ENCODE measurements at regions not wholly inside any gene's neighbourhood (a gene's known extent, or its start where the extent isn't known, plus 50 kb on each side); places are given as distances from the start of the nearest gene placed in this dataset.
"Not testable (repeated sequence)": the region's sequence is repeated elsewhere in the genome, so short reads cannot be mapped to it uniquely, and the experiment has no call there.

DNA sequence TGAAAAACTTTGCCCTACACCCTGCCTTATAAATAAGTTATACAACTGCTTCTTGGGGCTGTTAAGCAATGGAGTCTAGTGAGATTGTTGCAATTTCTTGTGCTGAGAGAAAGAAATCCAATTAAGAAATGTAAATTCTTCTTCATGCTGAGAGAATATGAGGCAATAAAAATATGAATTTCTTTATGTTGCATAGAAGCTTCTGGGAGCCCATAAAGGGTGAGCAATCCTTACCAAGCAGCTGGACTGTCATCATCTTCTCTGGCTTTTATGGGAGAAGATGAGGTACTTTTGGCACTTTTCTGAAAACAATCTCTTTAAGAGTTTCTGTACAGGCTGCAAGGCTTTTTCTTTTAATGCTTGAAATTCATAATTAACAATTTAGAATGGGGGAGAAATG, 204.3 kb downstream of the DMRTA1 start:
- DNase-seq (no peak), ATAC-seq (no peak)
- no peak overlapping the region for H3K4me3 ChIP-seq (ENCODE audit: low read length)
- H3K27ac ChIP-seq (ENCODE audit: low read length) = no peak overlapping the region
- no peaks in the 10 kb centered on the region for H3K4me1 ChIP-seq (ENCODE audit: control insufficient read depth, insufficient read depth, low read length)
- intact Hi-C loops (cut with DNase I) = no loop called here
- no peaks in the 10 kb centered on the region for H3K27me3 ChIP-seq (ENCODE audit: control insufficient read depth, insufficient read depth)
- no peaks in the 10 kb centered on the region for H3K9me3 ChIP-seq (ENCODE audit: control insufficient read depth, low read length)

DNA sequence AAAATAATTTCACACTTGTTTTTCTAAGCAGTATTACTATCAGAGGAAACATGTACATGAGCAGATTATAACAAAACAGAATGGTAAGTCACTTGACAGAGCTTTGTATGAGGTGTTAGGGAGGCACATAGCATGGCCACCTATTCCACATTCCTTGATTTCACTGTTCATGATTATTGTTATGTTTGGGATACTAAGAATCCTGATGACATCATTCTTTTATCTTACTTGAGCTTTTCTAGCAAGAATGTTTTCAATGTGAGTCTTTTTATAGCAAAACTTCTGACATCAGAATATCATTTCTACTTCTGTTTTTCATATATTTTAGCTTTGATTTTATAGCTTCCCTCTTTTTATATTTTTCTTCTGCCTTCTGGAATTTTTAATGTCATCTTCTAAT, 208.2 kb downstream of the DMRTA1 start:
- no peaks in the 10 kb centered on the region for H3K9me3 ChIP-seq (ENCODE audit: control insufficient read depth, low read length)
- intact Hi-C loops (cut with DNase I) = no loop called here
- DNase-seq (no peak), ATAC-seq (no peak)
- H3K4me1 ChIP-seq (ENCODE audit: control insufficient read depth, insufficient read depth, low read length) = no peaks in the 10 kb centered on the region
- H3K4me3 ChIP-seq (ENCODE audit: low read length) = no peak overlapping the region
- H3K27ac ChIP-seq (ENCODE audit: low read length) = no peak overlapping the region
- no peaks in the 10 kb centered on the region for H3K27me3 ChIP-seq (ENCODE audit: control insufficient read depth, insufficient read depth)

DNA sequence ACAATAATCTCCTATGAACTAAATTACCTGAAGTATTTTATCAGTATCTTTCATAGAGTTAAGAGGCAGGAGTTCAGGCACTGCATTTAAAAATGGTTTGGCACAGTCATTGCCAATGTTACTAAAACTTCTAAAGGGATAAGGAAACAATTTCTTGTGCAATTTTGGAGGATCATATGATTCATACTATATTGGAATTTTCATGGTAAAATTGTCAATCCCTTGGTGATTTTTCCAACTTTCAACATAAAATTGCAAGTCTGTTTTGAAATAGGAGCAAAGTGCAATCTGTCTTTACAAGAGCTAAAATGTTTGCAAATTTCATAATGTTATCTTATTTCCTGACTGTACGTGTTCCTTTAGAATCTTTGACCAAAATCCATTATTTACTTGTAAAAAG, 211.1 kb downstream of the DMRTA1 start:
- 38% methylated on average over 1 of the region's 1 CpG for WGBS
- H3K27ac ChIP-seq (ENCODE audit: low read length) = no peak overlapping the region
- intact Hi-C loops (cut with DNase I) = no loop called here

DNA sequence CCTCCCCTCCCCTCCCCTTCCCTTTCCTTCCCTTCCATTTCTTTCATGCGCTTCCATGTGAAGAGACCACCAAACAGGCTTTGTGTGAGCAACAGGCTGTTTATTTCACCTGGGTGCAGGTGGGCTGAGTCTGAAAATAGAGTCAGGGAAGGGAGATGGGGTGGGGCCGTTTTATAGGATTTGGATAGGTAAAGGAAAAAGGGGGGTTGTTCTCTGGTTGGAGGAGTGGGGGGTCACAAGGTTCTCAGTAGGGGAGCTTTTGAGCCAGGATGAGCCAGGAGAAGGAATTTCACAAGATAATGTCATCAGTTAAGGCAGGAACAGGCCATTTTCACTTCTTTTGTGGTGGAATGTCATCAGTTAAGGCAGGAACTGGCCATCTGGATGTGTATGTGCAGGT, 211.9 kb downstream of the DMRTA1 start:
- ATAC-seq; H3K27me3 ChIP-seq (ENCODE audit: control insufficient read depth, insufficient read depth); intact Hi-C loops (cut with DNase I); H3K9me3 ChIP-seq (ENCODE audit: control insufficient read depth, low read length); H3K4me3 ChIP-seq (ENCODE audit: low read length); H3K4me1 ChIP-seq (ENCODE audit: control insufficient read depth, insufficient read depth, low read length); H3K27ac ChIP-seq (ENCODE audit: low read length); DNase-seq: not testable (repeated sequence)
- WGBS = 52% methylated on average over 2 of the region's 2 CpGs

More for the DNA sequence above, 211.1 kb downstream of the DMRTA1 start:
- ATAC-seq = no peak
- Histone ChIP-seq H3K4me1 (ENCODE audit: control insufficient read depth, insufficient read depth, low read length) (no peaks in the 10 kb centered on the region), H3K4me3 (ENCODE audit: low read length) (no peak overlapping the region), H3K27me3 (ENCODE audit: control insufficient read depth, insufficient read depth) (no peaks in the 10 kb centered on the region), H3K9me3 (ENCODE audit: control insufficient read depth, low read length) (no peaks in the 10 kb centered on the region)
- DNase-seq = no peak

DNA sequence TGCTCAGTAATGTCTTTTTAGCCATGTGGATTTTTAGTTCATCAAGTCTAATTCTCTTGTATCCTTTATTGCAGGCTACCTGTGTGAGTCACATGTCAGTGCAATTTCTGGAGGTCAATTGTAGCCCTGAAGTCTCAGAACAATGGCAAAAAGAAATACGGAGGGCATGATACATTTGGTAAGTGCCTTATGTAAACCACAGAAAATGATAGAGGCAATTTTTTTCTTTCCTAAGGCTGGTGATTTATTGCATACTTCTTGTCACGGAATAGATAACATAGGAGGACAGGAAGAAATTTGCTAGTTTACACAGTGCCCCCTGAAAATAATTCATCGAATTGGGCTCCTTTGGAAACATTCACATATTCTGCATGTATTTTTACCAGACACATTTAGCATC, 235.9 kb downstream of the DMRTA1 start:
- Histone ChIP-seq H3K27ac (ENCODE audit: low read length) (no peak overlapping the region), H3K4me1 (ENCODE audit: control insufficient read depth, insufficient read depth, low read length) (no peaks in the 10 kb centered on the region), H3K27me3 (ENCODE audit: control insufficient read depth, insufficient read depth) (no peaks in the 10 kb centered on the region), H3K4me3 (ENCODE audit: low read length) (no peak overlapping the region), H3K9me3 (ENCODE audit: control insufficient read depth, low read length) (no peaks in the 10 kb centered on the region)
- 33% methylated on average over 3 of the region's 3 CpGs for WGBS
- ATAC-seq (no peak), DNase-seq (no peak)
- intact Hi-C loops (cut with DNase I) = no loop called here

DNA sequence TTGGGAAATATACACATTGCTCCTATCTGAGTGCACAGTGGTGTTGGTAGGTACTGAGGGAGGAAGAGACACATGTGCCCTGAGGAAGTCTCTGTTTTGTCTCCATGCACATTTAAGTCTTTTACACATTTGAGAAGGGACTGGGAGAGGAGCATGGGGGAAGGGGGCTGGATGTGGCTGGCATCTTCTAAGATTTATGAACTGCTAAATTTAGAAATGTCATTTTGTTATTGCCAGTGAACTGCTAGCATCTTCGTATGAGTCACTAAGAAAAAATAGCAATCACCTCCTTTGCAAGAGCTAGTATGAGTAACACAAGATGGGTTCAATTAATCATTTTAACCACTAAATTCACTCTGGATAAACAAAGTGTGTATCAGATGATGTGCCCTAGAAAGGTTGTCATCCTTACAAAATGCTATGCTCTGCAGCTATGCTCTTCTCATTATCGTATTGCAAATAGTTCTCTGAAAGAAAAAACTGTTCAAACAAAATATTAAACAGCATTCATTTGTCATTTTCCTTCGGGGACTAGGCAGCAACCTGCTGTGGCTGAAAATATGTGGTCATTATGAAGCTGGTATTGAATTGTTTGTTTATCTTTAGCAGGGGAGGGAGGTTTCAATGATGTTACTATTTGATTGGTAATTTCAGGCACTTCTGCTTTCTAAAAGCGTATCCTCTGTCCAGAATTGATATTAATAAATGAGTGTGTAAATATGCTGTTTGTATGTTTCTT, 236.5 kb downstream of the DMRTA1 start:
- Histone ChIP-seq H3K4me3 (ENCODE audit: low read length) (no peak overlapping the region), H3K9me3 (ENCODE audit: control insufficient read depth, low read length) (no peaks in the 10 kb centered on the region), H3K27me3 (ENCODE audit: control insufficient read depth, insufficient read depth) (no peaks in the 10 kb centered on the region), H3K27ac (ENCODE audit: low read length) (no peak overlapping the region), H3K4me1 (ENCODE audit: control insufficient read depth, insufficient read depth, low read length) (no peaks in the 10 kb centered on the region)
- intact Hi-C loops (cut with DNase I) = no loop called here
- 42% methylated on average over 4 of the region's 4 CpGs for WGBS
- ATAC-seq (no peak), DNase-seq (no peak)

DNA sequence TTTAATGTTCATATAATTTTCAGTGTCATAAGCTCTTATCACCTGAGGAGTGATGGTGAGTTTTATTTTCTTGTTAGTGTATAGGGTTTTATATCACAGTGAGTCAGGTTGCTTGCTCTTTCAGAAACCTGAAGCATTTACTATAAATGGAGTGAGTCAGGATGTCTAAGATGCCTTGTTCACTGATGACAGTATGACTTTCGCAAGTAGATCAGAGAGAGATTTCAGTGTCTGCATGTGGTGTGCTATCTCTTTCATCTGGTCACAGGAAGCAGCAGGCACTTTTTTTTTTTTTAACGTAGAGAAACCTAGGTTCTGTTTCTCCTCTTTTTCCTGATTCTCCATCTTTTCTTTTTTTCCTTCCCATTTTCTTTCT, 237.1 kb downstream of the DMRTA1 start:
- Histone ChIP-seq H3K27me3 (ENCODE audit: control insufficient read depth, insufficient read depth) (no peaks in the 10 kb centered on the region), H3K27ac (ENCODE audit: low read length) (no peak overlapping the region), H3K9me3 (ENCODE audit: control insufficient read depth, low read length) (no peaks in the 10 kb centered on the region), H3K4me3 (ENCODE audit: low read length) (no peak overlapping the region), H3K4me1 (ENCODE audit: control insufficient read depth, insufficient read depth, low read length) (no peaks in the 10 kb centered on the region)
- intact Hi-C loops (cut with DNase I) = no loop called here
- ATAC-seq (no peak), DNase-seq (no peak)
- WGBS = 31% methylated on average over 2 of the region's 2 CpGs

DNA sequence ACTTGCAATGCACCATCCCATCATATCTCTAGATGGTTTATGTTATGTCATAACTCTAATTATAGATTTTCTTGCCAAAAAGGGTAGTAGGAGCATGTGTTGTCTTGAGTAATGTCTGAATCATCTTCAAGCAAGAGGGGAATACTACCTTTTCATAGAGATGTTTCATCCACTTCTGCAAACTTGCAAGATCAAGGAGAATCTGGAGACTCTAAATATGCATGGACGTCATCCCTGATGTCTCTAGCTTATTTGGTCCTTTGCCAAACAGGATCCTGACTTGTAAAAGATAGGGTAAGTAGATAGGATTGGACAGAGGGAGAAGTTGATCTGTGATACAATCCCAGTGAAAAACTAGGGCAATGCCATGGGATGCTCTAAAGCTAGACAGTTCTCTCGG, 246.5 kb downstream of the DMRTA1 start:
- ATAC-seq (no peak), DNase-seq (no peak)
- WGBS = 69% methylated on average over 2 of the region's 2 CpGs
- intact Hi-C loops (cut with DNase I) = no loop called here
- no peaks in the 10 kb centered on the region for H3K27me3 ChIP-seq (ENCODE audit: control insufficient read depth, insufficient read depth)
- H3K4me3 ChIP-seq (ENCODE audit: low read length) = no peak overlapping the region
- no peaks in the 10 kb centered on the region for H3K9me3 ChIP-seq (ENCODE audit: control insufficient read depth, low read length)
- H3K27ac ChIP-seq (ENCODE audit: low read length) = no peak overlapping the region
- H3K4me1 ChIP-seq (ENCODE audit: control insufficient read depth, insufficient read depth, low read length) = no peaks in the 10 kb centered on the region

DNA sequence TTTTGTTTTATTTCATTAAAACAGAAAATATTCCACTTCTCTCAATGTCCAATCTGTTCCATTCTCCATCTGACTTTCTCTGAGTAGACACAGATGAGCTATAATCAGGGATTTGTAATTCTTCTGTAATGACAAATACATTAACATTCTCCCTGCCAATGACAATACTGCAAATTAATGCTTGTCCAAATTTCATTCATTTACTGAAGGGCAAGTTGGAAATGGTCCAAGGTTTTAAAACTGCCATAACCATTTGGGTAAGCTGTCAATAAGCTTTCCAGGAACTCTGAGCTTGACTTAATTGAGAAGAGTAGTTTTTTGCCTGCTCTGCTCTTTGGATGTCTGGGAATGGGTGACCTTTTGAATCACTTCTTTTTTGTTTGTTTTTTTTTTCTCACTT, 253.5 kb downstream of the DMRTA1 start:
- Histone ChIP-seq H3K27me3 (ENCODE audit: control insufficient read depth, insufficient read depth) (no peaks in the 10 kb centered on the region), H3K9me3 (ENCODE audit: control insufficient read depth, low read length) (no peaks in the 10 kb centered on the region), H3K4me1 (ENCODE audit: control insufficient read depth, insufficient read depth, low read length) (no peaks in the 10 kb centered on the region), H3K27ac (ENCODE audit: low read length) (no peak overlapping the region), H3K4me3 (ENCODE audit: low read length) (no peak overlapping the region)
- intact Hi-C loops (cut with DNase I) = no loop called here
- no peak for ATAC-seq
- no peak for DNase-seq

DNA sequence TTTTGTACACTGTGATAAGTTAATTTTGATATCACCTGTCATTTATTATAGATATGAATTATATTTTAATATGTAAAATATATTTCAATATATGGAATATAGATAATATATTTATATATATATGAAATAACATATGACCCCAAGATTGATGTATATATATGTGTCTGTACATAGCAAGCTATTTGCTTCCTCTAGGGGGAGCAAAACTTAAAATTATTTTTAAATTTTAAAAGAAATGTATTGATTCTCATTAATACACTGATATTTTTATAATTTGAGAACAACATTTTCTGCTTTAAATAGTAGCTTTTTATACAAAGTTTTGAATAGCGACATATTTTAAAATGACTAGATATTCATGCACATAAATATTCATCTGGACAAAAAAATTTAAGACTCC, 272.0 kb downstream of the DMRTA1 start:
- Histone ChIP-seq H3K27ac (ENCODE audit: low read length) (no peak overlapping the region), H3K9me3 (ENCODE audit: control insufficient read depth, low read length) (no peaks in the 10 kb centered on the region), H3K4me3 (ENCODE audit: low read length) (no peak overlapping the region), H3K4me1 (ENCODE audit: control insufficient read depth, insufficient read depth, low read length) (no peaks in the 10 kb centered on the region), H3K27me3 (ENCODE audit: control insufficient read depth, insufficient read depth) (no peaks in the 10 kb centered on the region)
- ATAC-seq (no peak), DNase-seq (no peak)
- 57% methylated on average over 1 of the region's 1 CpG for WGBS
- intact Hi-C loops (cut with DNase I) = no loop called here

DNA sequence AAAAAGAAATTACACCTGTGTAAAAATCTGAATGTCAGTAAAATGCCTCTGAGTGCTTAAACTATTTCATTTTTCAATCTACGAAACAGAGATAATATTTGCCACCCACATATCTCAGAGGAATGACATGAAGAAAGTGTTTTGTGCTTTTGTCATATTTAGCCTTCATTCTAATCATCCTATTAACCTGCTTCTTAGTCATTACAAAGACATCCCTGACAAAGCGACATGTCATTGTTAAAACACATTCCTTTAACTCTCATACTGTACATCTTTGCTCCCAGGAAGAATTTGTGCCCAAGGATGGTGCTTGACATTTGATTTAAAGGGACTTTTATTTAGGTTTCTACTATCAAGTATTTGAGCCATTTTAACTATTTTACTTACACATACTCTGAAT, 275.9 kb downstream of the DMRTA1 start:
- ATAC-seq (no peak), DNase-seq (no peak)
- intact Hi-C loops (cut with DNase I) = no loop called here
- Histone ChIP-seq H3K27ac (ENCODE audit: low read length) (no peak overlapping the region), H3K9me3 (ENCODE audit: control insufficient read depth, low read length) (no peaks in the 10 kb centered on the region), H3K4me3 (ENCODE audit: low read length) (no peak overlapping the region), H3K4me1 (ENCODE audit: control insufficient read depth, insufficient read depth, low read length) (no peaks in the 10 kb centered on the region), H3K27me3 (ENCODE audit: control insufficient read depth, insufficient read depth) (no peaks in the 10 kb centered on the region)
- 61% methylated on average over 2 of the region's 2 CpGs for WGBS

DNA sequence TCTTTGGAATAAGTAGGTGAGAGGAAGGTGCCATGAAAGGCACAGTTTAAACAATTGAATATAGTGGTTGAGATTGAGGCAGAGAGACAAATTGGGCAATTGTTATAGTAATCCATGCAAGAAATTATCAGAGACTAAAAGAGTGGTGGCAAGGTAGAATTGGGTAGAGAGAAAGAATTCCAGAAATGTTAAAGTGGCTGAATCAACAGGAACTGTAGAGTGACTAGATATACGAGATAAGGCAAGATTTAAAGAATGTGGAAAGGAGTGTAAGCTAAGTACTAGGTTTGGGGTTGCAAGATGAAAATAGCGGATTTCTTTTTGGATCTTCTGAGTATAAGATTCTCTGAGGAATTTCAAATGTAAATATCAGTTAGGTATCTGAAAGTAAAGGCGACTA, 285.2 kb downstream of the DMRTA1 start:
- H3K27ac ChIP-seq (ENCODE audit: low read length) = no peak overlapping the region
- intact Hi-C loops (cut with DNase I) = no loop called here
- no peaks in the 10 kb centered on the region for H3K4me1 ChIP-seq (ENCODE audit: control insufficient read depth, insufficient read depth, low read length)
- H3K4me3 ChIP-seq (ENCODE audit: low read length) = no peak overlapping the region
- no peaks in the 10 kb centered on the region for H3K27me3 ChIP-seq (ENCODE audit: control insufficient read depth, insufficient read depth)
- H3K9me3 ChIP-seq (ENCODE audit: control insufficient read depth, low read length) = no peaks in the 10 kb centered on the region
- DNase-seq = no peak
- 75% methylated on average over 3 of the region's 3 CpGs for WGBS
- no peak for ATAC-seq
